Activated CD8-positive, alpha-beta memory T cell treated with anti-CD3 and anti-CD28 coated beads for 48 hours (primary cell): ENCODE measurements at regions not wholly inside any gene's neighbourhood (a gene's known extent, or its start where the extent isn't known, plus 50 kb on each side); places are given as distances from the start of the nearest gene placed in this dataset.
"Not testable (repeated sequence)": the region's sequence is repeated elsewhere in the genome, so short reads cannot be mapped to it uniquely, and the experiment has no call there.

Experiments
- DNase-seq, 3 experiments: peaks; one replicate each; pipeline ENCODE4 v3.0.0-alpha.2; 2020; ENCODE audit warnings: low read depth in 2 of 3, low spot score in 2 of 3

GRCh38 chr12:102669056-102669455 lies 188.7 kb upstream of the IGF1 start:
- no peak for DNase-seq

- not testable (repeated sequence) for DNase-seq
These were observed 185.8 kb upstream of the IGF1 start for GRCh38 chr12:102666176-102666575.

- DNase-seq = no peak
These were observed 179.0 kb upstream of the IGF1 start for GRCh38 chr12:102659200-102659911.

DNA sequence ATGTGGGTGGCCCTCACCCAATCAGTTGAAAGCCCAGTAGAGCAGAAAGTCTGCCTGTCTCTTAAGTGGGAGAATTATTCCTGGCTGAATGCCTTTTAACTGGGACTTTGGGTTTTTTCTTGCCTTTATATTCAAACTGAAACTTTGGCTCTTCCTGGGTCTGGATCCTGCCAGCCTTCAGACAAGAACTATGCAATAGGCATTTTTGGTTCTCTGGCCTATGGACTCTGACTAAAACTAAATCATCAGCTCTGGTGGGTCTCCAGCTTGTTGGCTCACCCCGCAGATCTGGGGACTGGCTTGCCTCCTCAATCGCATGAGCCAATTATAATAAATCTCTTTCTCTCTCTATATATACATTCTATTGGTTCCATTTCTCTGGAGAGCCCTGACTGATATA lies 173.0 kb upstream of the IGF1 start:
- no peak for DNase-seq

DNA sequence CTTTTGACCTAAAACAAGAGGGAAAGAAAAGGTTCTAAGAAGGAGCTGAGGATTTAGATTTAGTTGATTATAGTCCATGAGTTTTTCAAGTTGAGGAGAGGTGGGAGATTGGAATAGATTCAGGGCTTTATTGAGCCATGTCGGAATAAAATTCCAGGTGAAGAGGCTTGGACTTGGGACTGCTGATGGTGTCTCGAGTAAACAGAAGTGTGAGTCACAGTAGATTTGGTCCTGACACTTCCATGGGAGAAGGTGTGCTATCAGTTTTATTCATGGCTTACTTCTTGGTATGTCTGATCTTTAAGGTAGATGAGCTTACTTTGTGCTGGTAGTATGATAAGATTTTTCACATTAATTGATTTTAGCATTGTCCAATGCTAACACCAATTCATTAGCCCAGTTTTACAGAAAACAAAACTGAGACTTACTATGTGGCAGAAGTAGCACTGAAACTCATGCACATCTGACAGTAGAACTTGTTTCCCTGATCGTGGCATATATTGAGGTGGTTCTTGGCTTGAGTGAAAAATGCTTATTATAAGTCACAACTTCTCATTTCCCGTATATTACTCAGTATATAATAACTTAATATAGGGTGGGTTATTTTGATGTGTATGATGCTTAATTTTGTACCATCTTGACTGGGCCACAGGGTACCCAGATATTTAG lies 172.4 kb upstream of the IGF1 start:
- DNase-seq = no peak

DNA sequence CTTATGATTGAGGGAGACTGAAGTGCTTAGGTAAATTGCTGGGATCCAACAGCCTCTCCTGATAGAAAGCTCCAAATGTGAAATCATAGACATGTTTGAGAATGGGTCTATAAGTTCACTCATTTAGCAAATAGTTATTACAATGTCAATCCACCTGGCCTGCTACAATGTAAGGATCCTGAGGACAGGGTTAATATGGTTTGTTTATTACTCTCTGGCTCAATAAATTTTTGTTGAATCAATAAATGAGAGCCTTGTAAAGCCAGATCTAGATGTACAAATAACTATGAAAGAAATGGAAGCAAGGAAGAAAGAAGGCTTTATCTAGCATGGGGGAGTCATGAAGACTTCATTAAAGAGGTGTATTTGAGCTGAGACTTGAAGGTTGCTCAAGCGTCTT lies 165.6 kb upstream of the IGF1 start:
- DNase-seq = no peak

DNA sequence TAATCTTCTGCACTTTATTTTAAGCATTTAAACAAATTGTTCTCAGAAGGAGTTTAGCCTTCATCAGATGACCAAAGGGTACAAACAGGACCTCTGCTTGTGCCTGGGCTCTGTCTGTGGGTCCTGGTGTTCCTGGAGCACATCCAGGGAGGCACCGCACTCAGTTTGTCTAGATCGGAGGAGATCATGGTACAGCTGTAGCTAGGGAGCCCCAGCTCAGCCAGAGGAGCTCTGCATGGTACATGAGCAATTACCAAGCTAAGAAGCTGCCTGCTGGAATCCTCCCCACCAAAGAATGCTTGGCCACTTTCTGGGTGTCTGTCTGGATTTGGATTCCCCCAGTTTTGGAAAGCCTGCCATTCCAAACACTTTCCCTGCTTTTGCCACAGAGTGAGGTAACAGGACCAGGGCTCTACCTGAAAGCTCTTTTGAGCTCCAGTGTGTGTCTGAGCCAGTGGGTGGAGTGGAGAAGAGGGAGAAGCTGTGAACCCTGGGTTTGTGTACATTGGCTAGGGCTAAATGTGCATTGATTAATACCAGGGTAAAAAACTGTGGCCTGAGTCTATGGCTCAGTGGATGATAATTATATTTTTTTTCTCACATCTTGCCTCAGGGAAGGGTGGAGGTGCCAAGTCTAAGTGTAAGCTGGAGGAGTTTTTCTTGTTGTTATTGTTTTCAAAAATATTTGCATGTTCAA lies 163.7 kb upstream of the IGF1 start:
- no peak for DNase-seq

DNA sequence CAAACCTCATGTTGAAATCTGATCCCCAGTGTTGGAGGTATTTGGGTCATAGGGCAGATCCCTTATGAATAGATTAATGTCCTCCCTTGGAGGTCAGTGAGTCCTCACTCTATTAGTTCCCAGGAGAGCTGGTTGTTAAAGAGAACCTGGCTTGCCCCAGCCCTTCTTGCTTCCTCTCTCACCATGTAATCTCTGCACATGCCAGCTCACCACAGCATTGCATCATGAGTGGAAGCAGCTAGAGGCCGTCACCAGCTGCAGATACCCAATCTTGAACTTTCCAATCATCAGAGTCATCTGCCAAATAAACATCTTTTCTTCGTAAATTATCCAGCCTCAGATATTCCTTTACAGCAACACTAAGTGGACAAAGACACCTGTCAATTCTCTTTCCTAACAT lies 161.8 kb upstream of the IGF1 start:
- no peak for DNase-seq

- DNase-seq = not testable (repeated sequence)
These were observed 160.3 kb upstream of the IGF1 start for GRCh38 chr12:102640658-102641057.

DNA sequence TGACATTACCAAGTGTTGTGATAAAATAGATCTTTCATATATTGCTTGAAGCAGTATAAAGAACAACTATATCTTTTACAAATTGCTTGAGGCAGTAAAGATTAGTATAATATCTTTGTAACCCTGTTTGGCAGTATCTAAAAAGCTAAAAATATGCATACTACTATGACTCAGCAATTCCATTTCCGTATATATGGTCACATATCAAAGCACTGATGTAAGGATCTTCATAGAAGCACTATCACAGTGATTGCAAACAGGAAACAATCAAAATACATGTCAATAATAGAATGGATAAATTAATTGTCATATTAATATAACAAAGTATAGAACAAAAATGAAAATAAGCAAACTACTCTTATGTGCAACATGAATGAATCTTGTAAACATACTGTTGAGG lies 158.4 kb upstream of the IGF1 start:
- no peak for DNase-seq

- no peak for DNase-seq
These were observed 153.7 kb upstream of the IGF1 start for GRCh38 chr12:102633981-102634605.

DNA sequence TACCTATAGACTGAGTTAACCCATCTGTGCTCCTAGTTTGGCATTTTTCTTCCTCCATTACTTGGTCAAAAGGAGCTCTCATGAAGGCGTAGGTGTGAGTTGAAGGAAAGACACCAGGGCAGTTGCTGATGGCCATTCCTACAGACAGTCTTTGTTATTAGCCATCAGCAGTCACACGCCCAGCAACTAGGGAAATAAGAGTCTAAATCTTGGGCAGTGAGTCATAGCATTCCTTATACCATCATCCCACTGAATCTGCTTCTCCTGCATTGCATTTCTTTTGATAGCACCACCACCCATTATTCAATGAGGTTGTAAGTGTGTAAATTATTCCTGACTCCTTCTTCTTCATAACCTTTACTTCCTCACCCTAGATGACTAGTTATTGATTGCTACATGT lies 150.9 kb upstream of the IGF1 start:
- DNase-seq = no peak

GRCh38 chr12:102629262-102629888 lies 149.0 kb upstream of the IGF1 start:
- DNase-seq = no peak

DNA sequence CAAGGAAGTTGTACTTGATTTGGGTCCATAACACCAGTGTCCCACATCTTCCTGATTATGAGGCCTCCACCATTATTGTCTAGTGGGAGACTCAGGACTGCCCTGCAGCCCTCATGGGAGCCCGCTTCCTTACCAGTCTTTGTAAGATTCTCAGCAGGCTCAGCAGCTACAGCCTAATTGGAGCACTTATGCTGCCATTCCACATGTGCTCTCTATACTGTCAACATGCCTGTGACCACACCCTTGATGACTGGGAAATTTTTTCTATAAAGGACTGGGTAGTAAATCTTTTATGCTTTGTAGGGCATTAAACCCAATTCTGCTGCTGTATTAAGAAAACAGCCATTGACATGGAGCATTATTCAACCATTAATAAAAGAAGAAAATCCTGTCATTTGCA lies 145.5 kb upstream of the IGF1 start:
- DNase-seq = no peak

DNA sequence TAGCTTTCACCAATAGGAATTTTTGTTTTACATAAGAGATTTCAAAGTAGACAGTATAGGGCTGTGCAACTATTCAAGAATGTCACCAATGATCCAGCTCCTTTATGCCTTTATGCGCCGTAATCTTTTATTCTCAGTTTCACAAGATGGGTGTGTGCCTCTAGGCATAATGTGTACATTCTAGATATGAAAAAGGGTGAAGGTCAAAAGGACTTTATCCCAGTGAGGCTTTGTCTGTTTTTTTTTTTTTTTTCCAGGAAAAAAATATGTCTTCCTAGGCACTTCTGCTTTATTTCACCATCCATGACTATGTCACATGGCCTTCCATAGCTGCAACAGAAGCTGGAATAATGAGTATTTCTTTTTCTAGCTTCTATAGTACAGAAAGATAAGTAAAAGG lies 142.3 kb upstream of the IGF1 start:
- no peak for DNase-seq

- DNase-seq = no peak
These were observed 138.0 kb upstream of the IGF1 start for GRCh38 chr12:102618197-102618877.

DNA sequence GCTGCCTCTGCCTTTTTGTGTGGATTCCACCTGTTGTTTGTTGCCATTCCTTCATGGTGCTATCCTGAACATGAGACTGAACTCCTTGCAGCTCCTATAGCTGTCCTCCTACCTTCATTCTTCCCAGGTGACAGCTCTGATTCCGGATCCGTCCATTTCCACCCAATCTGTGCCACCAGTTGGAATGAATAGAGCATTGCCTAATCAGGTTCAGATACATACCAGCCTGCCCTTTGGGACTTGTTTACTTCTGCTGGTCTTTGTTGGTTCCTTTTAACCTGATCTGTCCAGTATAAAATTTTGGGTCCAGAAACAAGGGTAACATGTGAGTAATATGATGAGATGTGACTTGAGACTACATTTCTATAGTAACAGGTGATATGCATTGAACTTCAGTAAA lies 136.3 kb upstream of the IGF1 start:
- DNase-seq = no peak

DNA sequence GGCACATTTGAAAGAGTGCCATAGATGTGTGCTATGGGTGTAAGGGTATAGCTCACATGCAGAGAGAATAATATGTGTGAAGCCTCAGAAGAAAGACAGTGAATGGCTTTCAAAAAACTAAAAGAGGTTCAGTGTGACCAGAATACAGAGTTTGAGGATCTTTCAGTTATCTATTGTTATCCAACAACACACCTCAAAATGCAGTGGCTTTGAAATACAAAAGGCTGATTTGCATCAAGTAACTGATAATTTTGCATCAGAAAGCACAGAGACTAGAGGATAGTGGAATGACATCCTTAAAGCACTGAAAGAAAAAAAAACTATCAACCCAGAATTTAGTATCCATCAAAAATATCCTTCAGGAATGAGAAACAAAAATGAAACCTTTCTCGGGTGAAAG lies 131.6 kb upstream of the IGF1 start:
- no peak for DNase-seq

GRCh38 chr12:102609996-102610395 lies 129.6 kb upstream of the IGF1 start:
- no peak for DNase-seq

- no peak for DNase-seq
These were observed 122.7 kb upstream of the IGF1 start for GRCh38 chr12:102603021-102603420.

DNA sequence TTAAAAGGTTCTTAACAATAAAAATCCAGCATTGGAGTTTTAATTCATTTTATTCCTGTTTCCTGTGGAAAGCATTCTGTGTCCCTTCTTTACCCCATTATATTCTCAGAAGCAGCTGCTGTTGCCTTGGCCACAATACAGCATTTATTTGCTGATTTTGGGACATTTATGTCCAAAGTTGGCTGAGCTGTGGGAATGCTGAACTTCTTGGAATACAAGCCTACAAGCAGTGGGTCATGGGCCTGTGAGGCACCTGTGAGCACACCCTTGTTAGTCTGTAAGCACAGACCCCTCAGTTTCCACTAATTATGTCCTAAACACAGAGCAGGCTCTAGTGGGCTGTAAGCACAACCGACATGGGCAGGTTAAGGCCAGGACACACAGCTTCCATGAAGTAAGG lies 122.2 kb upstream of the IGF1 start:
- DNase-seq = no peak
